HG02973 (cell line): ENCODE measurements at regions not wholly inside any gene's neighbourhood (a gene's known extent, or its start where the extent isn't known, plus 50 kb on each side); places are given as distances from the start of the nearest gene placed in this dataset.

ENCODE experiments used
- ATAC-seq: cut with Tn5 transposase; IDR thresholded peaks from one replicate; pipeline ENCODE4 v1.9.1; 2021; ENCODE audit warnings: moderate library complexity; ENCODE audit not compliant: unreplicated experiment

DNA sequence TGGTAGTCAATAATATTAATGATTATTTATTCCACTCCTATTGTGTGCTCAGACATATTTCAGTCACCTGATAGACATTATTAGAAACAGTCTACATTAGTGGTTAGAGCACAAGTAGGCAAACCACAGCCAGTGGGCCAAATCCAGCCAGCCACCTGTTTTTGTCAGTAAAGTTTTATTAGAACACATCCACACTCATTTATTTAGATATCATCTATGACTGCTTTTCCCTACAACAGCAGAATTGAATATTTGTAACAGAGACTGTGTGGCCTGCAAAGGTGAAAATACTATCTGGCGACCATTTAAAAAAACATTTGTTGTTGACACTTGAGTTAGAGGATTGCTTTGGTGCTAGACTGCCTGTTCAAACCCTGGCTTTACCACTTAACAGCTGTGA lies 220.0 kb upstream of the ZFP64 start:
- no peak for ATAC-seq

DNA sequence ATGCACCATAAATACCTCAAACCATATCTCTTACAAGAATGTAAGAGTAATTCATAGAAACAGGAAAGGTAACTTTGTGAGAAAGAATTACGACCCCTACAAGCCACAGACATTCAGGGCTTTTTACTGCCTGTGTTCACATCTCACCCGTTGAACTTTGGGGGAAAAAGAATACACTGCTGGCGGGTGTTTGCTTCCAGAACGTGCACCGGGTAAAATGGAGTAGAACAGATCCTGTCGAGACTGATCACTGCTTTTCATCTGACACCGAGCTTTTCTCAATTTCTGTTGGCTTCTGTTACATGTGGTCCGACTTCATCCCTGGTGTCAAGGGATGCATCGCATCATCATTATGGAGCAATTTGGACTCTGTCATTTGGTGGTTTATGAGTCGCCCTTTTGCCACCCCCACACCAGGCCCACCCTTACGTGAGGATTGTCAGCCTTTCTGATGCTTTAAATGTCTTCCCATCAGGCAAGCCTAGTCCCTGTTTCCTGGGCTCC lies 219.2 kb upstream of the ZFP64 start:
- no peak for ATAC-seq

DNA sequence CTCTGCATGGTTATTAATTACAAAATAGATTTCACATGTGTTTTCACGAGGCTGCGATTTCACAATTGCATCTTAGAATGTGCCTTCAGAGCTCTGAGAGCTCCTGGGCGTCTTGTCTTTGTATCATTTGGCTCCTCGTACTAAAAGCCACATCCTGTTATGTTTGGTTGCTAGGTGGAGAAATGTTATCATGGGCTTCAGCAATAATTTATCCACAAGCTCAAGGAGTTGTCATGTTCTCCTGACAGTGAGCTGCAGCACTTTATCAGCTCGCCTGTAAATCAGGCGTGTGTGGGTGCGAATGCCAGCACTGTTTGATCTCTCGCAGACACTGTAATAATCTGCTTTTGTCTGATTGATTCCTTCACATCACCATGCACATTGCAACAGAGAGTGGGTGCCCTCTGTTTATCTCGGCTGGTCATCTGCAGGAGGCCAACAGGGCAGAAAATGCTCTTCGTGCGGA lies 218.6 kb upstream of the ZFP64 start:
- no peak for ATAC-seq

DNA sequence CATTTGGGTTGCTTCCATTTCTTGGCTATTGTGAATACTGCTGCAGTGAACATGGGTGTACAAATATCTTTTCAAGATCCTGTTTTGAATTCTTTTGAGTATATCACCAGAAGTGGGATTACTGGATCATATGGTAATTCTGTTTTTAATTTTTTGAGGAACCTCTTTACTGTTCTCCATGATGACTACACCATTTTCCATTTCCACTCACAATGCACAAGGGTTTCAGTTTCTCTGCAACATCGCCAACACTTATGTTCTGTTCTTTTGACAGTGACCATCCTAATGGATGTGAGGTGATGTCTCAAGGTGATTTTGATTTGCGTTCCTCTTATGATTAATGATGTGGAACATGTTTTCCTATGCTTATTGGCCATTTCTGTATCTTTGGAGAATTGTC lies 214.4 kb upstream of the ZFP64 start:
- no peak for ATAC-seq

DNA sequence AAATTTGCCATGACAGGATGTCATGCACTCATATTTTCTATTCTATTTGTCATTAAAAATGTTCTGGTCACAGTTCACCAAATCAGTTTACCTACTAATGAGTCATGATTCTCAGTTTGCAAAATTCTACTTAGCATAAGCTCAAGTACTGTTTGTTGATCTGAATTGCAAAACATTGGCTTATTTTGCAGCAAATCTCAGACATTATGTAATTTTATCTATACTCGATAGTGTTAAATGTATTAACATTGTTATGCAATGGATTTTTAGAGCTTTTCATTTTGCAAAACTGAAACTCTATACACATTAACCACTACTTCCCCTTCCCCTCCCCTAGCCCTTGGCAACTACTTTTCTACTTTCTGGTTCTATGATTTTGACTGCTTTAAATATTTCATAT lies 213.8 kb upstream of the ZFP64 start:
- peak; percentile 72 for ATAC-seq

DNA sequence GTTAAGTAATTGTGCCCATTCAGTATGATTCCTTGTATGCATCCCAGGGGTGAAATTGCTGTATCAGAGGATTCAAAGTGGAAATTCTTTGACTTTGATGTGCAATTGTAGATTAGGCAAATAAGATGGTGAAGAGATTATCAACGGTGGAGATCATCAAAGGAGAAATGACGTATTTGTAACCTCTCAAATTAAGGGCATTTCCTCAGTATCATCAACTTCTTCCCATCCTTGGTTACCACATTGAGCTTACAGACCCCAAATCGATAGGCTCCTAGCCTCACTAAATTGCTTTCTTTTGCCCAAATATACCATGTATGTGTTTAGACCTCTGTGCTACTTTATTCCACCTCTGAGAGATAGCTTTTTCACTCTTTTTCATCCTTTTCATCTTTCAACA lies 213.1 kb upstream of the ZFP64 start:
- ATAC-seq = no peak

DNA sequence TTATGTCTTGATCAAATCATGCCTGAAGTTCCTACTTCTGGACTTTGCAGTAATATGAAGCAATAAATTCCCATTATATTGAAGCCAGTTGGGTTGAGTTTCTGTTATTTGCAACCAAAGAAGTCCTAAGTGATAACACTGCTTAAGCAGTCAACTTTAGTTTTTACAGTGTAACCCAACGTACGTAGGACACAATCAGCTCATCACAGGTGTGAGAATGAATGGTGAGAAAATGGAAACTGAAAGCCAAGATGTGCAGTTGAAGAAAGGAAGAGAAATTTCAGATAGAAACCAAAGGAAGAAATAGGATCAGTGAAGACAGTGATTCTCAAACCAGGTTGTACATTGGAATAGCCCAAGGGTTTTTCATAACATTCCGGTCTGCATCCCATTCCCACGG lies 211.4 kb upstream of the ZFP64 start:
- ATAC-seq = peak; percentile 40

DNA sequence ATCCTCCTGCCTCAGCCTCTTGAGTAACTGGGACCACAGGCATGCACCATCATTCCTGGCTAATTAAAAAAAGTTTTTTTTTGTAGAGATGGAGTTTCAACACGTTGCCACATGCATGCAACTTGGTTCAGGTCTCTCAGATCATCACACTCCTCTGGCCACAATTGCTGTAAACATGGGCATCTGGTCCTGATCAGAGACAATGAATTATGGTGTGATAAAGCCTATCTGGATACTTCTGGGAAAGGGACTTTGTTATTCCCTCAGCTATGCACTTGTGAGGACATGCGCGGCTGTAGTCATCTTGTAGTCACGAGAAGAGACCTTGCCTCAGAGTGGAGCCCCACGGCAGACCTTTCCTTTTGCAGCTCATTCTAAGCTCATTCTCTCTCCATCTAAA lies 210.9 kb upstream of the ZFP64 start:
- ATAC-seq = no peak

DNA sequence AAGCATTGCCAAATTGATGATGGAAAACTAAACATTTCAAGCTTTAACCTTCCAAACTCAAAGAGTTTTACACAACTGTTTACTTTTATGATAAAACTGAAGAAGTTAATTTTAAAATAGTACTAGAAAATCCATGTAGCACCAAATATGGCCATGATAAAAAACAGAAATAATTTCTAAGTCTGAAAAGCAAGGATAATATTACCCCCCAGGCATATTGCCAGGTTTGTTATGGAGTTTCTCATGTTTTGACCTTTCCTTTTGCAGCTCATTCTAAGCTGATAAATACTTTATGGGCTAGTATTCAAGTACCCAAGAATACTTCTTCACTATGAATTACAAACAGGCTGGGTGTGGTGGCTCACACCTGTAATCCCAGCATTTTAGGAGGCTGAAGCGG lies 209.9 kb upstream of the ZFP64 start:
- no peak for ATAC-seq

DNA sequence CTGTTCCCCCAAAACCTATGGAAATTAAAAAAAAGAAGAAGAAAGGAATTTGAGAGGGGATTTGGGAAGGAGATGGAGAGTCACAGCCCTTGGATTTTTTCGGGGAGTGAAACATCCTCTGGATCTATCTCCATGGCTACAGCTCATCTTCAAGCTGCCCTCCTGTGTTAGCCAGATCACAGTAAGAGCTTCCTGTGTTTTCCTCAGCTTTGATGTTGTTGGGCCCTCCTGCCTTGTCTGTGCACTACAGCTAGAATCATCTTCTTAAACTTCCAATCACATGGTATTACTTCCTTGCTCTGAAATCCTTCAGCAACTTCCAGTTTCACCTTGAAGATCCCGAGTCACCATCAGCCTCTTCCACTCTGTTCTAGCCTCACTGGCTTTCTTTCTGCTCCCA lies 207.8 kb upstream of the ZFP64 start:
- ATAC-seq = no peak

DNA sequence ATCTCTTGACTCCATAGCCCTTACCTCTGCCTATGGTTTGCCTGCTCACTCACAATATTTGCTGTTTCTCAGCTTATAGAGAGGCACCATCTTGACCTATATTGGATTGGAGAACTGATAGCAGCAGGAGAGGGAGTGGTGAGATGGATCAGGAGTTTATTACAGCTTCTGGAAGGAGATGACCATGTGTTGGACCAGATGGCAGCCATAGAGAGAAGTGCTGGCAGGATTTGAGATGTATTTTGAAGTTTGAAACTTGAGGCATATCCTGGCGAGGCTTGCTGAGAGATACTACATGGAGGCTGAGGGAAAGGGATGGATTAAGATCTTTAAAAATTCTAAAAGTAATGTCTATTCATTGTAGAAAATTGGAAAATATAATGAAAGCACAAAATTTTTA lies 198.0 kb upstream of the ZFP64 start:
- ATAC-seq = no peak

DNA sequence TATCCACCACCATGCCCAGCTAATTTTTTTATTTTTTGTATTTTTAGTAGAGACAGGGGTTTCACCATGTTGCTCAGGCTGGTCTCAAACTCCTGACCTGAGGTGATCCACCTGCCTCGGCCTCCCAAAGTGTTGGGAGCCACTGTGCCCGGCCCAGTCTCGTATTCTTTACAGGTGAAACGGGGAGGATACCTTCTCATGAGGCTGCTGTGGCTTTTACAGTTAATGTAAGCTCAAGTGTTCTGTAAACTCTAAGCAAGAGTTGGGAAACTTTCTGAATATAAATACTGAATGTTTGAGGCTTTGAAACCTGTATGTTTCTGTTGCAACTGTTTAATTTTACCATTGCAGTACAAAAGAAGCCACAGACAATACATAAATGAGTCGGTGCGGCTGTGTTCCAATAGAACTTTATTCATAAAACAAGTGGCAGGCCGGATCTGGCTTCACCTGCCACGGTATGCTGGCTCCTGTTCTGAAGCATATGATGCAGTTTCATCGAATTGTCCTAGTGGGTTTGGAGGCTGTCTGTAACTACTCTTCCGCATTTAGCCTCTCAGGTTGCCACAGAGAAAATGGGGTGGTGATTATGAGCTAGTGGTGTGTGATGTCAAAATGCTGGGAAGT lies 192.5 kb upstream of the ZFP64 start:
- no peak for ATAC-seq

DNA sequence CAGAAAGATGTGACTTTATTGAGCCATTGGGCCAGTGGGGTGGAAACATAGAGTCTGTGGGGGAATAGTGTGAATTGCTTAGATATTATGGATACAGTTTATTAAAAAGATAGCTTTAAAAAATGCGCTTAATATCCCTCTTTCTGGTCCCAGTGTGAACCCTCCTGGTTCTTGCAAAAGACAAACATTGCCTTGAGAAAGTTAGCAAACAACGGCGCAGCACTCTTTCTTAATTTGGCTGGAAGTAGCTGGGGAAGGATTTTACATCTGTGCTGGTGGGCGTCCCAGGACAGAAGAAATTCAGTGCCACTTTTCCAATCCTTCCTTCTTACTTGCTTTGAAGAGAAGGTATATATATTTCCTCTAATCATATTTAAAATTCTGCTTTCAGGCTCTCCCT lies 191.4 kb upstream of the ZFP64 start:
- no peak for ATAC-seq

DNA sequence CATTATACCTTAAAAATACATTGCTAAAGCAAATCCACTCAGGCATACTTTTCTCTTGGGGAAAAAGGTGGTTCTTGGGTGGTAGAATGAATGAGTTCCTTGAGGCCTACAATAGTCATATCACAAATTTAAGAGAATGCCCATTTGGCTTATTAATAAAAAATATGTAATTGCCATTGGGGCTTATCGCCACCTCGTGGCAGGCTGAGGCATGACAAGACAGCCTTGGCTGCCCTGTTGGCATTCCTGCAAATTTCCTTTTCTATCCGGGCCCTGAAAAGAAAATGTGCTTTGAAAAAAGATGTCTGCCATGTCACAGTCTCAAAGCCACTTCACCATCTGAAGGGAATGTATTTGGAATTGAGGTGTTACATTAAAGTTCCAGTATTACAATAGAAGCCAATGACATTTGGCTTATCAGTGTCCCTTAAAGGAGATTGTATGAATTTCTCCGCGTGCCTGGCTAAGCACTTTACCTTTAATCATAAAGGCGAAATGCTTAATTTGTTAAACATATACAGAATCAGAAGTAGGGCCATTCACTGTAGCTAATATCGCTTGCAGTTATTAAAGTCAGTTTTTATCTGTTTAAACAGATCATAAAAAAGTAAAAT lies 188.3 kb upstream of the ZFP64 start:
- no peak for ATAC-seq

DNA sequence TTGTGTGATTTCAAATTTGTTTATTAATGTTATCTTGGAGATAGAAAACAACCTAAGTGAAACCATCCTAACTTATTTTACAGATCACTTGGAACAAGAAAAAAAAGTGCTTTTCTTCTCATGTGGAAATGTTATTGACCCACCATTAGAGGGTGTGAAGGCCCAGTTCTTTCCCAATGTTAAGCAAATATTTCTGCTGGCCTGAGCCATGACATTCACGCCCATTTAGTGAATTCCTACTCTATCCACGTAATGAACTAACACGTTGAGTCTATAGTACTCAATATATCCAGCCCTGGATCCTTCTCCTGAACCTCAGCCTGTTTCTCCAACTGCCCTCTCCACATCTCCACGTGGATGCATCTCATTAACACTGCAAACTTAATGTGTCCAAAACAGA lies 180.6 kb upstream of the ZFP64 start:
- ATAC-seq = no peak

DNA sequence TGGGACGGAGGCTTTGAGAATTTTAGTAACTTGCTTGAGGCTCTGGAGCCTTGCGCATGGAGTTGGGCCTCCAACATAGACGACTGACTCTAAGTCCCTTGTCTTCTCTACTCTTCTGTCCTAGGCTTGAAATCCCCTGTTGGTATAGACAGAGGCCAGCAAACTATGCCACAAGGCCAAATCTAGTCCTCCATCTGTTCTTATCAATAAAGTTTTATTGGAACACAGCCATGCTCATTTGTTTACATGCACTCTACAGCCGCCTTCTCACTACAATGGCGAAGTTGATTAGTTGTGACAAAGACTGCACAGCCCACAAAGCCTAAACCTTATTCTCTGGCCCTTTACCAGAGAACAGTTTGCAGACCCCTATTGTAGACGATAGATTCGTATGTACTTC lies 174.1 kb upstream of the ZFP64 start:
- ATAC-seq = no peak

DNA sequence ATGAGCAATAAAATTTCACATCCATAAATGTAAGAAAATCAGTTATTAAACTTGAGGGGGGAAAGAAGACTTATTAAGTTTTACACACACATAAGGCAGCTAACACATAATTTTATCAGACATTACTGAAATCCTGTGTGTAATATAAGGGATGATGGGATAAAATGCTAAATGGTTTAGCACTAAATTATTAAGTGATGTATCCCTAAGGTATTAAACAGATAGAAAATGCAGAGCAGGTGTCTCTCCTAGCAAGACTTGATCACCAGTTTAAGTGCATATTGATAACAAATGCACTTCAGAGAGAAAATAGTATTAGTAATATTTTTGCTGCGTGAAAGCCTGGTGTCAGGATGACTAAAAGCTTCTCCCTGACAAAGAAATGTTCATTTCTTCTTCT lies 172.8 kb upstream of the ZFP64 start:
- no peak for ATAC-seq

DNA sequence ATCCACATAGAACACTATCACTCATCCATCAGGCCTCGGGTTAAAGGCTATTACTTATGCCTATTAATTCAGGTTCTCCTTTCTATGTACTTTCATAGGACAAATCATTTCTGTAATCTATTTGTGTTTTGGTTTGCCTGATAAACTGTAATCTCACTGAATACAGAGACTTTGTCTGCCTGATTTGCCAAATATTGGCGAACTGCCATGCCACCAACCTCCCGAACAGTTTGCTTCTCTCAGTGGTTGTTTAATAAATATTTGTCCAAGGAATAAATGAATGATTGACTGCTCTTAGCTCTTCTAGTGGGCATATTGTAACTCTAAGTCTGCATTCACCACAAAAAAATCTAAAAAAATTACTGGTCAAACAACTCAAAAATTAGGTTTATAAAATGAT lies 170.1 kb upstream of the ZFP64 start:
- no peak for ATAC-seq

DNA sequence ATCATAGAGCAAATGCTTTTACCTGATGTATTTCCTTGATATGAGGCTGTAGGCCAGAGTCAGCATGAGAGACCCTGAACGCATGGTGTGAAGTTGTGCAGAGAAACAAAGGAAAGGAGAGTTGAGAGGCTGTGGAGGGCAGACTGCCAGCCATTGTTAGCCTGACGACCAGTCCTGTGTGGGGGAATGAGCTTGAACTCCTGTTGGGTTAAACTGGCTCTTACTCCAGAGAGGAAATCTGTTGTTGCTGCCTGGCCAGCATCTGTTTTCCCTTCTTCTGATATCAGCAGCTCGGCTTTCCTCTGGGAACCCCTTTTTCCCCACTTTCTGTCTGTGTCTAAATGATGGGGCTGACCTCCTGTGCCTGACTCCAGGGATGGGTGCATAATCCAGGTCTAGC lies 158.2 kb upstream of the ZFP64 start:
- no peak for ATAC-seq

DNA sequence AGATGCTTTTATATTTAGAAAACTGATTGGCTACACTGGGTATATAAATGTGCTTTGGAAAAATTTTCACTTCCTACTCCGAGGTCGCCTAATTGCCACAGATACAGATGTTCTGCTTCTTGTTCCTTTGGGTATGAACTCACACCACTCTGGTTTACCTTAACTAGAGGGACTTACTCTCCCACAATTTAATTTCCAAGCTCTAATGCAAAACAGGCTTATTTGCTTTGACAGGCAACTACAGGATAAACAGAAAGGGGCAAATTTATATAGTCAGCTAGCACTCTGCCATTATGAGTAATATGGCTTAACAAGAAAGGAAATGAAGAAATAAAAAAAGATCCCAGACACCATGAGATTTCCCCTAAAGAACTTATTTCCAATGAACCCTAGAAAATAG lies 156.9 kb upstream of the ZFP64 start:
- ATAC-seq = no peak

DNA sequence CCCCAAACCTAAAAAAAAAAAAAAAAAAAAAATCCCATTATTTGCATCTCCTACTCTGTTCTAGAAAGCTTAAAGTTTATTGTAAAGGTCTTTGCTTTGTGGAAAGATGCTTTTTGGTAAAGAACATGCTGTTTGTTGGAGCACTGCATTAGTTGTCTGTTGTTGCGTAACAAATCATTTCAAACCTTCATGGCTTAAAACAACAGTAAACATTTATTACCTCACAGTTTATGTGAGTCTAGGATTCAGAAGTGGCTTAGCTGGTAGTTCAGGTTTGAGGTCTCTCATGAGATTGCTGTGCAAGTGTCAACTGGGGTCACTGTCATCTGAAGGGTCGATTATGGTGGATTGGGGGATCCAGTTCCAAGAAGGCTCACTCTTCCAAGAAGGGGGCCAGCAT lies 155.2 kb upstream of the ZFP64 start:
- ATAC-seq = no peak

DNA sequence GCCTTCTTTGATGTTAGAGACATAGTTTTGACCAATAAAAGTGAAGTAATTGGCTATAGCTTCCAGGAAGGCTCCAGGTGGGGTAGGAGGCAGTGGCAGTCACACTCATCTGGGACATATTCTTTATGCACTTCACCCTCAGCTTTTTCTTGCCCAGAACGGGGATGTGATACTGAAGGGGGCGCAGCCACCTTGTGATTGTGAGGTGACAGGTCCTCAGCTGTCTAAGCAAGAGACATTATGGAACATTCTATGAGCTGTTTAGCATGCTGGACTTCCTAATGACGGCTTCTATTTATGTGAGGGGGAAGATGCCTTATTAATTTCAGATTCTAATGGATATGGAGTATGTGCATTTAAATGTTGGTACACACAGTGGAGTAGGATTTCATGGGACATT lies 151.3 kb upstream of the ZFP64 start:
- no peak for ATAC-seq

DNA sequence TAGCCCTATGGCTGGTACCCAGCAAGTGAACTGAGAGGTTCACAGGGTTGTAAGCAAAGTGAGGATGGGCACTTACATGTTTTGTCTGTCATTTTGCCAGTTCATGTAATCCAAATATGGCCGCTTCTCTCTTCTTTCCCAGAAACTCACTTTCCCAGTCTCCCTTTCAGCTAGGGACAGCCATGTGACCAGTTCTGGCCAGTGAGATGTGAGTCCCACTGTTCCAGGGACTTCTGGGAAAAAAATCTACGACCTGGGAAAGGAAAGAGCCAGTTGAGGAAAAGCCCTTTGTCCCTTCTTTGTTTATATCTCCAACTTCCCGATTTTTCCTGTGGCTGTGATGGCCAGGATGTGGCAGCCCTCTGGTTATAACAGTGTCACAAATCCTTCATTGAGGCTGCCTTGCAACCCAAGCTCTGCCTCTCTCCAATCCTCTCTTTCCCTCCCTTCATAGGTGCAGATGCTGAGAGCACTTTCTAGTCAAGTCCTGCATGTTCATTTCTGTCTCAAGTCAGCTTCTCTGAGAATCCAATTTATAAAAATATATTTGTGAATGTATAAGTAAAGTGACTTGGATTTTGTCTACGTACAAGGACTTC lies 148.6 kb upstream of the ZFP64 start:
- ATAC-seq = no peak
